ENCODE measurements at regions not wholly inside any gene's neighbourhood (a gene's known extent, or its start where the extent isn't known, plus 50 kb on each side); places are given as distances from the start of the nearest gene placed in this dataset.

DNA sequence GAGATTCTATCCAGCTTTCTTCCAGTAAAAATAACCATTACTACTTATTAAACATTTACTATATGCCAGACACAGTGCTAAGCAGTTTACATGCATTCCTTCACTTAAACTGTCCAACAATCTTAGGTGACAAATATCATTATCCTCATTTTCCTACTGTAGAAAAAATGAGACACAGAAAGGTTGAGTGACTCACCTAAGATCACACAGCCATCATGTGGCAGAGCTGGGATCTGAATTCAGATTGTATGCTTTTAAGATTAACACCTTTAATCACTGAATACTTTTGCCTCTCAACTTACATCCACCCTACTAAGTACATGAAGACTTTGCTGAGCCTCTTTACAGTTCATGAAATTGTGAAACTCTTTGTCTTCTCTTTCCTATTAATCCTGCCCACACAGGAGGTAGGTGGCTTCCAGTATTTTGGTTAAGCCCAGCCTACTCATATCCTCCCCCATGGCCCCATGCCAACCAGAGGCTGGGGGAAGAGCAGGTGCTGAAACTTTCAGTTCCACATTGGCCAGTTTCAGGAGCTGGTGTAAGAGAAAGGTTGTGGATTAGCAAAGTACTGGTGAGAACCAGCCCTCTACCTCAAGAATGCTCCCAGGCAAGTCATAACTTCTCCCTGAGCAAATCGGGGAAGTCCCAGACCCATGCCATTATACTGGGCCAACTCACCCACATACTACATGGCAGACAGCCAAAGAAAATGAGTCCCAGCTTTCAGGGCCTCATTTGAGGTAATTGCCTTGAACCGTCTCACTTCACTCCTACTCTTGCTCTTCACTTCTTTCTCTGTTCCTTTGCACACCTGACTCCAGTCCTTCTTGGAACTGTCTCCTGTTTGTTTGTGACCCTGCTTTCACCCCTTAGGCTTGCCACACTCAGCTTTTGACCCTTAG lies 211.1 kb downstream of the GUCY2F start:
- FAIRE-seq: no peak
- H3K27ac ChIP-seq: no peak overlapping the region
- peaks cover 0 to 8% (median 0%) of the 10 kb centered on the region in 4 donors for H3K27me3 ChIP-seq
- TF ChIP-seq, protein P1, sequence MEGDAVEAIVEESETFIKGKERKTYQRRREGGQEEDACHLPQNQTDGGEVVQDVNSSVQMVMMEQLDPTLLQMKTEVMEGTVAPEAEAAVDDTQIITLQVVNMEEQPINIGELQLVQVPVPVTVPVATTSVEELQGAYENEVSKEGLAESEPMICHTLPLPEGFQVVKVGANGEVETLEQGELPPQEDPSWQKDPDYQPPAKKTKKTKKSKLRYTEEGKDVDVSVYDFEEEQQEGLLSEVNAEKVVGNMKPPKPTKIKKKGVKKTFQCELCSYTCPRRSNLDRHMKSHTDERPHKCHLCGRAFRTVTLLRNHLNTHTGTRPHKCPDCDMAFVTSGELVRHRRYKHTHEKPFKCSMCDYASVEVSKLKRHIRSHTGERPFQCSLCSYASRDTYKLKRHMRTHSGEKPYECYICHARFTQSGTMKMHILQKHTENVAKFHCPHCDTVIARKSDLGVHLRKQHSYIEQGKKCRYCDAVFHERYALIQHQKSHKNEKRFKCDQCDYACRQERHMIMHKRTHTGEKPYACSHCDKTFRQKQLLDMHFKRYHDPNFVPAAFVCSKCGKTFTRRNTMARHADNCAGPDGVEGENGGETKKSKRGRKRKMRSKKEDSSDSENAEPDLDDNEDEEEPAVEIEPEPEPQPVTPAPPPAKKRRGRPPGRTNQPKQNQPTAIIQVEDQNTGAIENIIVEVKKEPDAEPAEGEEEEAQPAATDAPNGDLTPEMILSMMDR (IDR thresholded peaks at IDR 0.05): no peak
- no peaks in the 10 kb centered on the region for H3K36me3 ChIP-seq
- H3K9me3 ChIP-seq: no peaks in the 10 kb centered on the region
- no peak for DNase-seq
- H3K4me3 ChIP-seq: no peak overlapping the region
- H3K4me1 ChIP-seq: no peaks in the 10 kb centered on the region
- 34 to 49% methylated on average over 2 of the region's 2 CpGs for WGBS, 2 donors
- intact Hi-C loops (cut with DNase I): no loop called here
- ATAC-seq: peak in 2 of 4 donors; percentile 43 to 62

DNA sequence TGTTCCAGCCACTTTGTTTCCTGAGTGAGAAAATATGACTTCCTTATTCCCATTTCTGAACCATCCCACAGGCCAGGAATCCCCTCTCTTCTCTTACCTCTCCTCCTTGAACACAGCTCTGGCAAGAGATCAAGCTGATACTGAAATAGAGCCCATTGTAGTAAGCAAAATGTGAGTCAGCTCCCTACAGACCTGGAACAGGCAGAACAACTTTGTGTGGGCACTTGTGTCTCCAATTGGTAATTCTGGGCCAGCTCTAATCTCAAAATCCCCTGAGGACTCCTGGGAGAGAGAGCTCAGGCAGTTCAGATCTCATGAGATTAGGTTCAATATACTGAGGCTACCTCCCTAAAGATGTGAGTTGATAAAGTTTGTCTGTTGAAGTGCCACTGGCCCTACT lies 213.5 kb downstream of the GUCY2F start:
- no peak for DNase-seq

DNA sequence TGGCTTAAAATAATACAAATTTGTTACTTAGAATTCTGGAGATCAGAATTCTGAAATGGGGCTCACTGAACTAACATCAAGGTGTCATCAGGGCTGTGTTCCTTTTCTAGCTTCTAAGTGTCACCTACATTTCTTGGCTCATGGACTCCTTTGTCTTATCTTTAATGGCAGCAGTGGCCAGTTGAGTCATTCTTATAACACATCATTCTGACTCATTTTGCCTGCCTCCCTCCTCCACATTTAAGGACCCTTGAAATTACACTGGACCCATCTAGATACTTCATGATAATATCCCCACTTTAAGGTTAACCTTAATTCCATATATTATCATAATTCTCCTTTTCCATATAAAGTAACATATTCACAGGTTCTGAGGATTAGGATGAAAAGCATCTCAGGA lies 215.9 kb downstream of the GUCY2F start:
- intact Hi-C loops (cut with DNase I): no loop called here
- TF ChIP-seq, protein P1 (IDR thresholded peaks at IDR 0.05): no peak
- peaks cover 0 to 8% (median 0%) of the 10 kb centered on the region in 4 donors for H3K27me3 ChIP-seq
- no peak overlapping the region for H3K4me3 ChIP-seq
- no peaks in the 10 kb centered on the region for H3K9me3 ChIP-seq
- FAIRE-seq: no peak
- no peak overlapping the region for H3K27ac ChIP-seq
- H3K36me3 ChIP-seq: no peaks in the 10 kb centered on the region
- no peak for DNase-seq
- no peak for ATAC-seq
- H3K4me1 ChIP-seq: no peaks in the 10 kb centered on the region

More for the DNA sequence above, 213.5 kb downstream of the GUCY2F start:
- H3K36me3 ChIP-seq: no peaks in the 10 kb centered on the region
- no peaks in the 10 kb centered on the region for H3K4me1 ChIP-seq
- no peak for ATAC-seq
- H3K27ac ChIP-seq: no peak overlapping the region
- no peak overlapping the region for H3K4me3 ChIP-seq
- TF ChIP-seq, protein P1 (IDR thresholded peaks at IDR 0.05): no peak
- peaks cover 0 to 8% (median 0%) of the 10 kb centered on the region in 4 donors for H3K27me3 ChIP-seq
- H3K9me3 ChIP-seq: no peaks in the 10 kb centered on the region
- no peak for FAIRE-seq
- intact Hi-C loops (cut with DNase I): no loop called here

DNA sequence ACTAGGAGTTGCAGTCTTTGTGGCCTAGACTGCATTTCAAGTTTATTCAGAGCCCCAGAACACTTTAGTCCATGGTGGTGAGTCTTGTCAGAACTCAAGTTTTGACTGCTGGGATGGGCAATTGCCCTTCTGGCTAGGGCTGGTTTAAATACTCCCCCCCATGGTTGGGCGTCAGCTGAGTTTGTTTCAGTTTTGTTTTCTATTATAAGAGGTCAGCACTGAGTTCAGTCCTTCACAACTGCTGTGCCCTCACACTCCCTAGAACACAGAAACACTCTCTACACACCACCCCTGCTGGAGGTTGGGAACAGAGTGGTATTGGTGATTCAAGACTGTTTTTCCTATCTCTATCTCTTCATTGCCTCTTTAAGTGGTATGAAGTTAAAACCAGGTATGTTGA lies 217.0 kb downstream of the GUCY2F start:
- intact Hi-C loops (cut with DNase I): no loop called here
- WGBS, 2 donors: 61 to 74% methylated on average over 1 of the region's 1 CpG
- Histone ChIP-seq H3K36me3 (no peaks in the 10 kb centered on the region), H3K9me3 (no peaks in the 10 kb centered on the region), H3K4me1 (peaks cover 0 to 3% (median 0%) of the 10 kb centered on the region in 3 donors), H3K27me3 (peaks cover 0 to 7% (median 0%) of the 10 kb centered on the region in 4 donors), H3K27ac (no peak overlapping the region), H3K4me3 (no peak overlapping the region)
- no peak for ATAC-seq
- DNase-seq: no peak
- TF ChIP-seq, protein P1 (IDR thresholded peaks at IDR 0.05): no peak
- FAIRE-seq: no peak

DNA sequence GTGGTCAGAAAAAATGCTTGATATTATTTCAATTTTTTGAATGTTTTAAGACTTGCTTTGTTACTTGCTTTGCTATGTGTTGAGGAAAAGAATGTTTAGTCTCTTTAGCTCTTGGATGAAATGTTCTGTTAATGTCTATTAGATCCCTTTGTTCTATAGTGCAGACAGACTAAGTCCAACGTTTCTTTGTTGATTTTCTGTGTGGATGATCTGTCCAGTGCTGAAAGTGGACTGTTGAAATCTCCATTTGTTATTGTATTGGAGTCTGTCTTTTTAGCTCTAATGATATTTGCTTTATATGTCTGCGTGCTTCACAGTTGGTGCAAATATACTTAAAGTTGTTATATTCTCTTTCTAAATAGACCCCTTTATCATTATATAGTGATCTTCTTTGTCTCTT lies 220.6 kb downstream of the GUCY2F start:
- TF ChIP-seq, protein P1 (IDR thresholded peaks at IDR 0.05): no peak
- FAIRE-seq (no peak), ATAC-seq (no peak), DNase-seq (no peak)
- H3K4me1 ChIP-seq: peaks cover 0 to 3% (median 0%) of the 10 kb centered on the region in 3 donors
- no peak overlapping the region for H3K4me3 ChIP-seq
- 24 to 27% methylated on average over 2 of the region's 2 CpGs for WGBS, 2 donors
- H3K27ac ChIP-seq: no peak overlapping the region
- H3K36me3 ChIP-seq: no peaks in the 10 kb centered on the region
- no peaks in the 10 kb centered on the region for H3K9me3 ChIP-seq
- no peaks in the 10 kb centered on the region for H3K27me3 ChIP-seq
- intact Hi-C loops (cut with DNase I): no loop called here

All from pancreas (tissue), 10 donors.